Peyer's patch (tissue), 4 donors: ENCODE measurements at regions not wholly inside any gene's neighbourhood (a gene's known extent, or its start where the extent isn't known, plus 50 kb on each side); places are given as distances from the start of the nearest gene placed in this dataset.
"Not testable (repeated sequence)": the region's sequence is repeated elsewhere in the genome, so short reads cannot be mapped to it uniquely, and the experiment has no call there.

Experiments used
- POLR2A ChIP-seq, 2 donors: fragments of 450-650 bp; IDR thresholded peaks; one replicate each; pipeline ENCODE4 v1.5.1; 2017; ENCODE audit warnings: antibody characterized with exemption in 2 of 2, mild to moderate bottlenecking in 2 of 2, moderate library complexity in 2 of 2
- TF ChIP-seq, protein P1 (sequence below), 6 experiments: fragments of 450-650 bp in 4 of 6; fragments of 200-600 bp in 2 of 6; sonication (generic) in 1 of 6; IDR thresholded peaks; one replicate each; pipeline ENCODE4 v1.5.1; 2017 to 2019; ENCODE audit warnings: antibody characterized with exemption in 6 of 6, mild to moderate bottlenecking in 3 of 6, moderate library complexity in 1 of 6

DNA sequence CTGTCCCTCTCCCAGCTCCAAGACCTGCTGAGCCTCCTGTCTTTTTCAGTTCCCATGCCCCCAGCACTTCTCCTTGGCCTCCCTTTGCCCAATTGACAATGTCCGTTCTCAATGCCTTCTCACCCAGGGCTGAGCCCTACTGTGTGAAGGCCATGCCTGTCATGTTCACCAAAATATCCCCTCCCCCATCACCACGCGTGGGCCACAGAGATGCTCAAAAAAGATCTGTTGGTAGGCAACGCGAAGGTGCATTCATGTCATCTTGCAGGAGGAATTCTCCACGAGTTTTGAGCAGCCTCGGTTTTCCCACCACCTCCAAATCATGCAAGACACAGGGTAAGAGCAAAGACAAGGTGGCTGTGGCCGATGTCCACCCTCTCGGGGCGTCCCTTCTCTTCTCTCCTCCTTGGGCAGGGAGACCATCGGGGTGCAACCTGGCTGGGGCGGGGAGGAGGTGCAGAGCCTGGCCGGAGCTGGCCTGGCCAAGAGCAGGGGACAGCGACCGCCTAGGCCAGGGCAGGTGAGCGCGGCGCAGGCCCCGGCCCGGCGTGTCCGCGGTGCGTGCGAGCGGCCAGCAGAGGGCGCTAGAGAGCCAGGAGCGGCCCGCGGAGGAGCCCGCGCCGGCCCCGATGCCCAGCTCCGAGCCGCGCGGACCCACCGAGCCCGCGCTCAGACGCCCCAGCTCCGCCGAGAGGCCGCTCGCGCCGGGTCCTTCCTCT lies 56.3 kb upstream of the KRTAP5-11 start:
- TF ChIP-seq, protein P1, sequence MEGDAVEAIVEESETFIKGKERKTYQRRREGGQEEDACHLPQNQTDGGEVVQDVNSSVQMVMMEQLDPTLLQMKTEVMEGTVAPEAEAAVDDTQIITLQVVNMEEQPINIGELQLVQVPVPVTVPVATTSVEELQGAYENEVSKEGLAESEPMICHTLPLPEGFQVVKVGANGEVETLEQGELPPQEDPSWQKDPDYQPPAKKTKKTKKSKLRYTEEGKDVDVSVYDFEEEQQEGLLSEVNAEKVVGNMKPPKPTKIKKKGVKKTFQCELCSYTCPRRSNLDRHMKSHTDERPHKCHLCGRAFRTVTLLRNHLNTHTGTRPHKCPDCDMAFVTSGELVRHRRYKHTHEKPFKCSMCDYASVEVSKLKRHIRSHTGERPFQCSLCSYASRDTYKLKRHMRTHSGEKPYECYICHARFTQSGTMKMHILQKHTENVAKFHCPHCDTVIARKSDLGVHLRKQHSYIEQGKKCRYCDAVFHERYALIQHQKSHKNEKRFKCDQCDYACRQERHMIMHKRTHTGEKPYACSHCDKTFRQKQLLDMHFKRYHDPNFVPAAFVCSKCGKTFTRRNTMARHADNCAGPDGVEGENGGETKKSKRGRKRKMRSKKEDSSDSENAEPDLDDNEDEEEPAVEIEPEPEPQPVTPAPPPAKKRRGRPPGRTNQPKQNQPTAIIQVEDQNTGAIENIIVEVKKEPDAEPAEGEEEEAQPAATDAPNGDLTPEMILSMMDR (IDR thresholded peaks at IDR 0.05), result peak; percentile 41 to 71 (median 69)
- TF ChIP-seq POLR2A (IDR thresholded peaks at IDR 0.05), result not testable (repeated sequence)
